ENCODE measurements at regions not wholly inside any gene's neighbourhood (a gene's known extent, or its start where the extent isn't known, plus 50 kb on each side); places are given as distances from the start of the nearest gene placed in this dataset.

GRCh38 chr18:30903566-30903965, 139.0 kb downstream of the DSC3 start:
- Histone ChIP-seq H3K56ac (ENCODE audit: insufficient read length, low read depth, low read length) (no peak overlapping the region), H3K4me1 (ENCODE audit: insufficient read depth, low read length) (peaks cover 2% of the 10 kb centered on the region; the same call in 1 of the 2 replicates), H3K18ac (ENCODE audit: insufficient read length, low read depth, low read length) (no peak overlapping the region), H3K79me2 (ENCODE audit: insufficient read depth, low read length) (no peaks in the 10 kb centered on the region), H3K23ac (ENCODE audit: insufficient read length, low read depth, low read length) (no peak overlapping the region), H3K27me3 (ENCODE audit: insufficient read depth, low read length) (no peaks in the 10 kb centered on the region), H3T11ph (ENCODE audit: low read length) (no peak overlapping the region), H2AFZ (ENCODE audit: low read length) (no peak overlapping the region), H2BK12ac (ENCODE audit: insufficient read length, low read depth, low read length) (no peak overlapping the region), H2BK15ac (ENCODE audit: low read depth, low read length) (no peak overlapping the region), H3K79me1 (ENCODE audit: insufficient read depth, low read depth, low read length, poor library complexity, severe bottlenecking) (no peaks in the 10 kb centered on the region), H4K5ac (ENCODE audit: insufficient read length, low read depth, low read length) (no peak overlapping the region), H3K9me3 (ENCODE audit: control insufficient read depth, low read depth, low read length) (no peaks in the 10 kb centered on the region), H2BK5ac (ENCODE audit: insufficient read length, low read length) (no peak overlapping the region), H2BK20ac (ENCODE audit: low read depth, low read length, poor library complexity, severe bottlenecking) (no peak overlapping the region), H3K4ac (ENCODE audit: low read depth, low read length) (no peak overlapping the region), H3K4me2 (ENCODE audit: insufficient read depth, insufficient read length, low read length) (no peak overlapping the region), H3K9ac (ENCODE audit: extremely low read depth, insufficient read length, low read length) (no peak overlapping the region), H3K14ac (ENCODE audit: insufficient read depth, low read length) (no peak overlapping the region), H4K20me1 (ENCODE audit: control insufficient read depth, insufficient read depth, insufficient read length) (no peaks in the 10 kb centered on the region), H4K91ac (ENCODE audit: insufficient read length, low read depth, low read length) (no peak overlapping the region), H2BK120ac (ENCODE audit: low read depth, low read length, poor library complexity, severe bottlenecking) (no peak overlapping the region), H2AK5ac (ENCODE audit: insufficient read length, low read length) (no peak overlapping the region), H4K8ac (replicated peaks; ENCODE audit: insufficient read length, low read depth, low read length) (no peak overlapping the region), H3K23me2 (ENCODE audit: insufficient read length, low read depth, low read length, poor library complexity, severe bottlenecking) (no peaks in the 10 kb centered on the region), H3K27ac (ENCODE audit: insufficient read length, low read depth, low read length) (no peak overlapping the region)
- H3K27ac Mint-ChIP-seq = no peak overlapping the region
- no peak for DNase-seq
- TF ChIP-seq, protein P1, sequence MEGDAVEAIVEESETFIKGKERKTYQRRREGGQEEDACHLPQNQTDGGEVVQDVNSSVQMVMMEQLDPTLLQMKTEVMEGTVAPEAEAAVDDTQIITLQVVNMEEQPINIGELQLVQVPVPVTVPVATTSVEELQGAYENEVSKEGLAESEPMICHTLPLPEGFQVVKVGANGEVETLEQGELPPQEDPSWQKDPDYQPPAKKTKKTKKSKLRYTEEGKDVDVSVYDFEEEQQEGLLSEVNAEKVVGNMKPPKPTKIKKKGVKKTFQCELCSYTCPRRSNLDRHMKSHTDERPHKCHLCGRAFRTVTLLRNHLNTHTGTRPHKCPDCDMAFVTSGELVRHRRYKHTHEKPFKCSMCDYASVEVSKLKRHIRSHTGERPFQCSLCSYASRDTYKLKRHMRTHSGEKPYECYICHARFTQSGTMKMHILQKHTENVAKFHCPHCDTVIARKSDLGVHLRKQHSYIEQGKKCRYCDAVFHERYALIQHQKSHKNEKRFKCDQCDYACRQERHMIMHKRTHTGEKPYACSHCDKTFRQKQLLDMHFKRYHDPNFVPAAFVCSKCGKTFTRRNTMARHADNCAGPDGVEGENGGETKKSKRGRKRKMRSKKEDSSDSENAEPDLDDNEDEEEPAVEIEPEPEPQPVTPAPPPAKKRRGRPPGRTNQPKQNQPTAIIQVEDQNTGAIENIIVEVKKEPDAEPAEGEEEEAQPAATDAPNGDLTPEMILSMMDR (conservative IDR thresholded peaks at IDR 0.05) = no peak
- no peaks in the 10 kb centered on the region for H3K27me3 Mint-ChIP-seq (ENCODE audit: low read depth)
- no peaks in the 10 kb centered on the region for H3K9me3 Mint-ChIP-seq
- no peak overlapping the region for H3K4me3 Mint-ChIP-seq
- H3K4me1 Mint-ChIP-seq = peaks cover 5% of the 10 kb centered on the region in 2 experiments; a peak in 3 of 4 replicates
- H3K36me3 Mint-ChIP-seq (ENCODE audit: insufficient read depth in 1 of 3, low read depth in 3 of 3) = no peaks in the 10 kb centered on the region
